Calu3 (cell line): ENCODE measurements at regions not wholly inside any gene's neighbourhood (a gene's known extent, or its start where the extent isn't known, plus 50 kb on each side); places are given as distances from the start of the nearest gene placed in this dataset.

Source experiments
- BruUV-seq: library from RNA; stranded (reverse); fragments of 400-500 nt; replicated peaks from 2 replicates; lab custom pipeline; 2021; lab: Mats Ljungman, UMichigan
- CTCF ChIA-PET: fragments of 300-600 bp; sonication (Branson Sonifier 250); formaldehyde crosslinking; loops from one replicate; lab custom pipeline; 2022; ENCODE audit warnings: antibody characterized with exemption; lab: Charles Lee
- DNase-seq: peaks from one replicate; pipeline ENCODE4 v3.0.0; 2022
- H3K27ac Mint-ChIP-seq: one replicate; pipeline ENCODE4 v1.8.0; 2022; ENCODE audit warnings: mixed read lengths; ENCODE audit not compliant: unreplicated experiment
- H3K27me3 Mint-ChIP-seq: one replicate; pipeline ENCODE4 v1.8.0; 2022; ENCODE audit warnings: mixed read lengths; ENCODE audit not compliant: unreplicated experiment
- H3K36me3 Mint-ChIP-seq: one replicate; pipeline ENCODE4 v1.8.0; 2022; ENCODE audit warnings: mild to moderate bottlenecking, moderate library complexity, mixed read lengths; ENCODE audit not compliant: insufficient read depth, unreplicated experiment
- H3K4me1 Mint-ChIP-seq: one replicate; pipeline ENCODE4 v1.8.0; 2022; ENCODE audit warnings: mild to moderate bottlenecking, low read depth, mixed read lengths; ENCODE audit not compliant: unreplicated experiment
- H3K4me3 Mint-ChIP-seq: one replicate; pipeline ENCODE4 v1.8.0; 2022; ENCODE audit warnings: mild to moderate bottlenecking, low read depth, moderate library complexity, mixed read lengths; ENCODE audit not compliant: unreplicated experiment
- H3K9me3 Mint-ChIP-seq: one replicate; pipeline ENCODE4 v1.8.0; 2022; ENCODE audit warnings: low read depth, mixed read lengths; ENCODE audit not compliant: unreplicated experiment
- CTCF ChIP-seq: fragments of 200-600 bp; IDR thresholded peaks from one replicate; pipeline ENCODE4 v1.8.0; 2022; ENCODE audit warnings: antibody characterized with exemption; ENCODE audit not compliant: unreplicated experiment
- intact Hi-C: fragments of 100-400 bp; cut with micrococcal nuclease; formaldehyde crosslinking; loops from one replicate; pipeline ENCODE4 v1.10.0; 2022; ENCODE audit not compliant: unreplicated experiment

DNA sequence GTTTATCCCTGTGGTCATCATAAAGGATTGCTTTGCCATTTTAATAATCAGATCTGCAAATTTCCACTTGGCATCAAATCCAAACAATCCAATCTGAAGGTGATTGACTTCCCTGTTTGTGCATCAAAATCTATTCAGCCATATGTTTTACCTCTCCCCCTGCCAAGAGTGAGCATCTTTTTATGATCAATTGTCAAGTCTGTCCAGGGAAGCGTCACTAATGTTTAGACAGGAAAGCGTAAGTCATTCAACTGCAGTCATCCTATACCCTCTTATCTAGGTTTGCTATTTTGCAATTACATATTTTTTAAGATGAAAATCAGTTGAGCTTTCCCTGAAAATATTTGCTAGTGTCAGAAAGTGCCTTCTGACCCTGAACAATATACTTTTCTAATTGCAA is 1224.1 kb upstream of the SEL1L start:
- Mint-ChIP-seq H3K36me3 (no peaks in the 10 kb centered on the region), H3K9me3 (peaks cover 8% of the 10 kb centered on the region), H3K4me3 (no peak overlapping the region), H3K27me3 (no peaks in the 10 kb centered on the region), H3K27ac (no peak overlapping the region), H3K4me1 (no peaks in the 10 kb centered on the region)
- no TSS peak for BruUV-seq
- TF ChIP-seq CTCF, result no peak
- CTCF ChIA-PET, result no interaction called here
- intact Hi-C loops, result no loop called here
- no peak for DNase-seq

- BruUV-seq, result no TSS peak
- Mint-ChIP-seq H3K27me3 (no peaks in the 10 kb centered on the region), H3K36me3 (no peaks in the 10 kb centered on the region), H3K9me3 (peaks cover 11% of the 10 kb centered on the region), H3K4me1 (no peaks in the 10 kb centered on the region), H3K27ac (no peak overlapping the region), H3K4me3 (no peak overlapping the region)
- no peak for TF ChIP-seq CTCF
- CTCF ChIA-PET, result no interaction called here
- intact Hi-C loops, result no loop called here
- no peak for DNase-seq
These were observed 1226.0 kb upstream of the SEL1L start for GRCh38 chr14:82759656-82760055.

GRCh38 chr14:82766123-82766522 is 1232.5 kb upstream of the SEL1L start:
- TF ChIP-seq CTCF, result no peak
- BruUV-seq, result no TSS peak
- DNase-seq, result no peak
- Mint-ChIP-seq H3K36me3 (no peaks in the 10 kb centered on the region), H3K27me3 (no peaks in the 10 kb centered on the region), H3K4me3 (no peak overlapping the region), H3K27ac (no peak overlapping the region), H3K9me3 (peaks cover 13% of the 10 kb centered on the region), H3K4me1 (no peaks in the 10 kb centered on the region)
- intact Hi-C loops, result no loop called here
- CTCF ChIA-PET, result no interaction called here

DNA sequence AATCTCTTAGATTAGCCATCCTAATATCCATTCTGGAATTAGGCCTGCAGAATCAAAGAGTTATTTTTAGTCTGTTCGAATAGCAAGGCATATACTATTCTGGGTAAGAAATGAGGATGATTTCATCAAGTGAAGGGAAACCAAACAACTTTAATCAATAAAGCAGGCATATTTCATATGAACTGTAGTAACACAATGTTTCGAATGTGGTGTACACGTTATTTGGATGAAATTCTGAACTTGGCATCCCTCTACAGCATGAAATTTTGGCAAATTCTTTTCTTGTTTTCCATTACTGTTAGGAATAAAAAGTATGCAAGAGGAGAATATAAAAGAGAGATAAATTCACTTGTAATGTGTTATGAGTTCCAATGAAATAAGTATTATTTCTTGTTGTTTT is 1233.3 kb upstream of the SEL1L start:
- Mint-ChIP-seq H3K27me3 (no peaks in the 10 kb centered on the region), H3K36me3 (no peaks in the 10 kb centered on the region), H3K9me3 (peaks cover 18% of the 10 kb centered on the region), H3K4me3 (no peak overlapping the region), H3K4me1 (no peaks in the 10 kb centered on the region), H3K27ac (no peak overlapping the region)
- CTCF ChIA-PET, result no interaction called here
- no peak for TF ChIP-seq CTCF
- intact Hi-C loops, result no loop called here
- no peak for DNase-seq
- no TSS peak for BruUV-seq
